Gastroesophageal sphincter (tissue), 4 donors: ENCODE measurements at regions not wholly inside any gene's neighbourhood (a gene's known extent, or its start where the extent isn't known, plus 50 kb on each side); places are given as distances from the start of the nearest gene placed in this dataset.

Experiments
- ATAC-seq: fragments of 150-250 bp; one replicate; pipeline ENCODE4 v1.9.1; 2016; ENCODE audit warnings: mild to moderate bottlenecking, moderate library complexity
- H3K27ac ChIP-seq, 4 donors: fragments of 200-600 bp; sonication (generic) in 3 of 4; 1 replicate in 3 of 4; 2 replicates in 1 of 4; pipeline ENCODE4 v1.5.1; 2016 to 2019
- H3K27me3 ChIP-seq: fragments of 200-600 bp; sonication (generic); one replicate; pipeline ENCODE4 v1.5.1; 2019
- H3K36me3 ChIP-seq, 2 donors: fragments of 200-600 bp; sonication (generic); one replicate each; pipeline ENCODE4 v1.5.1; 2019; ENCODE audit warnings: control low read depth in 1 of 2
- H3K4me1 ChIP-seq, 3 donors: fragments of 200-600 bp; sonication (generic); 1 replicate in 2 of 3; 2 replicates in 1 of 3; pipeline ENCODE4 v1.5.1; 2016 to 2019; ENCODE audit warnings: control low read depth in 2 of 3
- H3K4me3 ChIP-seq, 2 donors: fragments of 200-600 bp; sonication (generic); one replicate each; pipeline ENCODE4 v1.5.1; 2019; ENCODE audit warnings: mild to moderate bottlenecking in 1 of 2, moderate library complexity in 1 of 2
- H3K9me3 ChIP-seq, 3 donors: fragments of 200-600 bp; sonication (generic); one replicate each; pipeline ENCODE4 v1.5.1; 2017 to 2019; ENCODE audit warnings: control low read depth in 2 of 3
- CTCF ChIP-seq, 4 experiments: fragments of 200-600 bp in 2 of 4; fragments of 450-650 bp in 2 of 4; sonication (generic) in 1 of 4; IDR thresholded peaks; one replicate each; pipeline ENCODE4 v1.5.1; 2017 to 2019; ENCODE audit warnings: antibody characterized with exemption in 4 of 4, mild to moderate bottlenecking in 2 of 4, moderate library complexity in 2 of 4
- EP300 ChIP-seq: sonication (generic); formaldehyde crosslinking; IDR thresholded peaks from one replicate; pipeline ENCODE4 v1.6.1; 2017; ENCODE audit warnings: antibody characterized with exemption, mild to moderate bottlenecking
- POLR2A ChIP-seq, 2 donors: fragments of 450-650 bp; IDR thresholded peaks; one replicate each; pipeline ENCODE4 v1.6.1; 2017; ENCODE audit warnings: antibody characterized with exemption in 2 of 2, mild to moderate bottlenecking in 2 of 2, moderate library complexity in 1 of 2
- POLR2AphosphoS5 ChIP-seq: sonication (generic); formaldehyde crosslinking; IDR thresholded peaks from one replicate; pipeline ENCODE4 v1.6.1; 2017; ENCODE audit warnings: antibody characterized with exemption
- WGBS, 2 donors: methylation state at CpG; one replicate each; pipeline ENCODE4 v1.1.5; 2018; ENCODE audit warnings: low coverage in 1 of 2; 5-methylcytosine and 5-hydroxymethylcytosine counted together

DNA sequence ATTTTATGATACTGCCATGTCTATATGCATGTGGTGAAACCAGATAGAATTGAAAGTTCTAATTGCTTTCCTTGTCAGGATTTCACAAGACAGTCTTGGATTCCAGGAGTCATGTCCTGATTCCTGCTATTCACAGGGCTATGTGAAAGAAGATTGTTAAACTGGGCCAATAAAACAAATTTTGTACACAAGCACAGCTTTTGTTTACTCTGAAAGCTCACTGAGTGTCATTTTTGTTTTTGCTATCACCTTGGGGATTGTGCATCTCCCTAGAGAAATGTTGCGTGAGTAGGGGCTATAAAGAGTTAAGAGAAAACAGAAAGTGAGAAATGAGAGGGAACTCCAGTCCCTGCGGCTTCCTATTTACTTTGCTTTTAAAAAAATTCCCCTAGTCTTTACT, 627.5 kb downstream of the PKHD1 start:
- H3K4me3 ChIP-seq, result no peak overlapping the region
- TF ChIP-seq POLR2A (IDR thresholded peaks at IDR 0.05), result no peak
- no peak for TF ChIP-seq EP300
- no peak for TF ChIP-seq CTCF (IDR thresholded peaks at IDR 0.05)
- no peaks in the 10 kb centered on the region for H3K9me3 ChIP-seq
- WGBS, 2 donors, result 25% methylated on average over 2 of the region's 2 CpGs
- ATAC-seq, result no peak
- H3K27ac ChIP-seq, result no peak overlapping the region
- H3K36me3 ChIP-seq, result no peaks in the 10 kb centered on the region
- H3K27me3 ChIP-seq, result peaks cover 4% of the 10 kb centered on the region
- H3K4me1 ChIP-seq, result no peaks in the 10 kb centered on the region

DNA sequence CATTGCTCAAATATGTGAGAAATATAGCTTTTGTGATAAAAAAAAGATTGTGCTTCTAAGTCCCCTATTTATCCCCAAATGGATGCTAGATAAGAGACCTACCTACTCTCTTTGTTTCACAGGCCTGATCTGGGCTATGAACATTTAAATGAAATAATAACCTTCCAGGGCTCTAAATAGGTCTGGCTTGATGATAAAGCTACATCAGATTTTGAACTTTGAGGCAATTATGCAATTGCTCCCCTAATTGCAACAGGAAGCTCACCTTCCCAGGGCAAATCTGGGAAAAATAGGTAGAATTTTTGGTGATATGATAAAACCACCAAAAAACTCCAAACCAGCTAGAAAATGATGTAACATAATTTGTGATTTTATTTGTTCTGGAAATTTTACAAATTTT, 624.5 kb downstream of the PKHD1 start:
- Histone ChIP-seq H3K4me3 (no peak overlapping the region), H3K27ac (no peak overlapping the region), H3K4me1 (no peaks in the 10 kb centered on the region), H3K9me3 (no peaks in the 10 kb centered on the region), H3K27me3 (no peaks in the 10 kb centered on the region), H3K36me3 (no peaks in the 10 kb centered on the region)
- TF ChIP-seq EP300 (no peak), CTCF (IDR thresholded peaks at IDR 0.05) (no peak), POLR2AphosphoS5 (no peak), POLR2A (IDR thresholded peaks at IDR 0.05) (no peak)
- ATAC-seq, result no peak

DNA sequence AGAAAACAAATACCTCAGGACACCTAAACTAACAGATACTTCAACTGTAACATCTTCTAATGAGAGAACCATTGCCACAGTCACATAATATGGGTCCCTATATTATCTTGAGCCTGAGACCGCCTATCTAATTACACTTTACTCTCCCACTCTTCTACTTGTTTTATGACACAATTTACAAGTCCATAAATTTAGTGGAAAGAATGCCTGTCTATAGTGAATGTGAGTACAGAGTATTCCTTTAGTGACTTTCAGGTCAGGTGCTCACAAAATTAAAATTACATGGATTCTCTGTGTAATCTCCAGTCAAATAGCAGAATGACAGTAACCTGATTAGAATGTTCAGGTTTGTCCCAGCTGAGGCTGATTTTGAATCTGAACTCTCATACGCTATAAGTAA, 624.1 kb downstream of the PKHD1 start:
- Histone ChIP-seq H3K27ac (no peak overlapping the region), H3K9me3 (no peaks in the 10 kb centered on the region), H3K36me3 (no peaks in the 10 kb centered on the region), H3K4me3 (no peak overlapping the region), H3K4me1 (no peaks in the 10 kb centered on the region), H3K27me3 (no peaks in the 10 kb centered on the region)
- 86 to 95% methylated on average over 2 of the region's 2 CpGs for WGBS, 2 donors
- no peak for TF ChIP-seq EP300
- TF ChIP-seq POLR2AphosphoS5, result no peak
- TF ChIP-seq POLR2A (IDR thresholded peaks at IDR 0.05), result no peak
- TF ChIP-seq CTCF (IDR thresholded peaks at IDR 0.05), result no peak
- no peak for ATAC-seq

DNA sequence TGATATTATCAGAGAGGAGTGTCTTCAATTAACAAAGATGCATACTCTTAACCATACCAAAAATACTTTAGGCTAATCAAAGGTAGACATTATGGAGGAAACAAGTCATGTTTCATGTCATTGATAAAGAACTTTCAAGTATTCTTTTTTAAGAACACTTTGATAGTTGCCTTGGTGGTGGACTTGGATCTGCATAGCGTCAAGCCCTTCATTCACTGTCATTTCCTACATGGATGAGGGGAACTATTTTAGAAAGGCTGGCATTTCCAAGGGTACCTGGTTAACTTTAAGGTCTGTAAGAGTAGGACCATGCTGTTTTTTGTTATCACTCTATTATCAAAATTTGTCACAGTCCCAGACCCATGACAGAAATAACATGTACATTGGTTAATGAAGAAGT, 622.5 kb downstream of the PKHD1 start:
- H3K4me3 ChIP-seq, result no peak overlapping the region
- H3K27ac ChIP-seq, result no peak overlapping the region
- H3K36me3 ChIP-seq, result no peaks in the 10 kb centered on the region
- ATAC-seq, result no peak
- H3K9me3 ChIP-seq, result no peaks in the 10 kb centered on the region
- 73 to 83% methylated on average over 1 of the region's 1 CpG for WGBS, 2 donors
- no peaks in the 10 kb centered on the region for H3K27me3 ChIP-seq
- no peaks in the 10 kb centered on the region for H3K4me1 ChIP-seq
- TF ChIP-seq EP300, result no peak
- no peak for TF ChIP-seq POLR2AphosphoS5
- no peak for TF ChIP-seq POLR2A (IDR thresholded peaks at IDR 0.05)
- TF ChIP-seq CTCF (IDR thresholded peaks at IDR 0.05), result no peak

- no peak overlapping the region for H3K4me3 ChIP-seq
- no peaks in the 10 kb centered on the region for H3K9me3 ChIP-seq
- no peaks in the 10 kb centered on the region for H3K36me3 ChIP-seq
- no peak overlapping the region for H3K27ac ChIP-seq
- no peak for ATAC-seq
- no peaks in the 10 kb centered on the region for H3K27me3 ChIP-seq
- 58 to 89% methylated on average over 4 to 9 of the region's 9 CpGs for WGBS, 2 donors
- H3K4me1 ChIP-seq, result no peaks in the 10 kb centered on the region
- TF ChIP-seq POLR2A (IDR thresholded peaks at IDR 0.05) (no peak), EP300 (no peak), CTCF (IDR thresholded peaks at IDR 0.05) (no peak), POLR2AphosphoS5 (no peak)
These were observed 621.0 kb downstream of the PKHD1 start for GRCh38 chr6:51466427-51466826.
